HG03571 (cell line): ENCODE measurements at regions not wholly inside any gene's neighbourhood (a gene's known extent, or its start where the extent isn't known, plus 50 kb on each side); places are given as distances from the start of the nearest gene placed in this dataset.

Source experiments
- ATAC-seq: cut with Tn5 transposase; IDR thresholded peaks from one replicate; pipeline ENCODE4 v1.9.1; 2021; ENCODE audit not compliant: unreplicated experiment

DNA sequence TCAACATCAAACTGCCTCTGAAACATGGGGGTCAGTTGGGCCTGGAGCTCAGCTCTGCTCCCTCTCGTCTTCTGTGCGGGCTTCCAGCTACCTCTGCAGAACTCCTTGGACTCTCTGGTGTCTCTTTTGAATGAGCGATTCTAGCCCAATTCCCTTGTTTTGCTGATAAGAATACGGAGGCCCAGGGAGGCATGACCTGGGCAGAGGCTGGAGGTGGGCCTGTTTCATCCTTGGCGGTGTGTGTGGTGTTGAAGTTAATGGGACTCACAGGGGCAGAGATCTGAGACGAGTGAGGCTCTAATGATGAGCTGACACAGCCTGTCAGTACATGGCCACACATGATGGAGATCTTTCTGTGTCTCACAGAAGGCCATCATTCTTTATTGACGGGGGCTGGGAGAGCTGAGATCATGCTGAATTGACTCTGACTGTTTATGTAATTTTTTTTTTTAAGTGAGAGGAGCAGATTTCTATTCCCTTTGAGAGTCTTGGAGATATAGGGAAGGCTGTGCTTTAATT lies 134.5 kb downstream of the URB2 start:
- ATAC-seq = no peak

- no peak for ATAC-seq
Observed at GRCh38 chr1:229762891-229763290, 136.8 kb downstream of the URB2 start.

DNA sequence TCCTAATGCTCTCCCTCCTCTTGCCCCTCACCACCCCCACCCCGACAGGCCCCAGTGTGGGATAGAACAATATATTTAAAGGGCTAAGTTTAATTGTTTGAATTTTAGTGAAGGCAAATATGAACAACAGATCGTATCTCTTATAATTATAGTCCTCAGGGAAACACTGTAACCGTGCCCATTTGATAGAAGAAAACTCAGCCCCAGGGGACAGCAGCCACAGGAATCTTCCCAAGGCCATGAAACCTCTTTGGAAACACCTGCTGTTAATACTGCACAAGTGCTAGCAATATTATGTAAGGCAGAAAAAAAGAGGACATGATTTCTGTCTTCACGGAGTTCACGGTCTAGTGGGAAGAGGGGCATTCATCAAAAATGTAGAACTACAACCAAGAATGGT lies 142.2 kb downstream of the URB2 start:
- no peak for ATAC-seq

- ATAC-seq = no peak
Observed at GRCh38 chr1:229769006-229769405, 143.0 kb downstream of the URB2 start.

GRCh38 chr1:229769809-229770208 lies 143.8 kb downstream of the URB2 start:
- ATAC-seq = no peak

DNA sequence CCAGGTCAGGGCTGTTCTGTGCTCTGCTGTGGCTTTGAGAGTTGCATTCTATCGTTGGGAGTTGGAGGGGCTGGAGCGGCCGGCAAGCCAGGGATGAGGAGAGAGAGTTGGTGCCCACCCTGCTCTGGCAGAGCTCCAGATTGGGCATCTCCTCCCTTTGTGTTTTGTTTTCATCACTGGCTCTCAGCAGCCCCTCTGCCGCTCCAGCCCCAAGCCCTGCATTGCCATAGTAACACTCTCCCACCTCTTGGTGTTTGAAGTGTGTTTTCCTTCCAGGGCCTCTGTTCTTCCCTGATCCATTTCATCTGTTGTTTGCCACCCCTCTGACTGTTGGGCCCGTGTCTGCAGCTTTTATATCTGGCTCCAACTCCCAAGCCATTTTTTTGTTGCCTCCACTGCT lies 152.7 kb downstream of the URB2 start:
- no peak for ATAC-seq

- no peak for ATAC-seq
Observed at GRCh38 chr1:229781453-229781852, 155.4 kb downstream of the URB2 start.

- ATAC-seq = no peak
Observed at GRCh38 chr1:229782469-229782868, 156.4 kb downstream of the URB2 start.

DNA sequence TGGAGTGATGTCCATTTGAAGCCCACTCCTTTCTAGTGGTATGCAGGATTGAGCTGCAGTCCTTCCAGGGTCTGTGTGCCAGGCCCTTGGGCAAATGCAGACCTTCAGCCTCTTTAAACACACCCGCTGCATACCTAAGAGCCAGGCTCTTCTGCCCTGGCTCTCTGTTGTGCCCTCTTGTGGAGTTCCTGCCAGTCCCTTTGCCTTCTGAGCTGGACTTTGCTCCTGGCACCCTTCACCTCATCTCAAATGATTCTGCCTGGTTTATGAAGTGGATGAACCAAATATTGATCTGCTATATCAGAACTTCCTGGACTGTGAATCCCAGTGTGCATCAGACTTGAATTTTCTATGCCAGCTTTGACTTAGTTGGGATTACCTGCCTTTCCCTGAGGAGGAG lies 158.8 kb downstream of the URB2 start:
- no peak for ATAC-seq

- ATAC-seq = no peak
Observed at GRCh38 chr1:229786974-229787610, 161.0 kb downstream of the URB2 start.

DNA sequence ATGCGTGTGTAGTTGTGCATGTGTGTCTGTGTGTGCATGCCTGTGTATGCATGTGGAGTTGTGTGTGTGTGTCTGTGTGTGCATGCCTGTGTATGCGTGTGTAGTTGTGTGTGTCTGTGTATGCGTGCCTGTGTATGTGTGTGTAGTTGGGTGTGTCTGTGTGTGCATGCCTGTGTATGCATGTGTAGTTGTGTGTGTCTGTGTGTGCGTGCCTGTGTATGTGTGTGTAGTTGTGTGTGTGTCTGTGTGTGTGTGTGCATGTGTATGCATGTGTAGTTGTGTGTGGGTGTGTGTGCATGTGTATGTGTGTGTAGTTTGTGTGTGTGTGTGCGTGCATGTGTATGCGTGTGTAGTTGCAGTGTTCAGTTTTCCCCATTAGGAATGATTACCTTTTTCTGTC lies 162.0 kb downstream of the URB2 start:
- ATAC-seq = no peak

DNA sequence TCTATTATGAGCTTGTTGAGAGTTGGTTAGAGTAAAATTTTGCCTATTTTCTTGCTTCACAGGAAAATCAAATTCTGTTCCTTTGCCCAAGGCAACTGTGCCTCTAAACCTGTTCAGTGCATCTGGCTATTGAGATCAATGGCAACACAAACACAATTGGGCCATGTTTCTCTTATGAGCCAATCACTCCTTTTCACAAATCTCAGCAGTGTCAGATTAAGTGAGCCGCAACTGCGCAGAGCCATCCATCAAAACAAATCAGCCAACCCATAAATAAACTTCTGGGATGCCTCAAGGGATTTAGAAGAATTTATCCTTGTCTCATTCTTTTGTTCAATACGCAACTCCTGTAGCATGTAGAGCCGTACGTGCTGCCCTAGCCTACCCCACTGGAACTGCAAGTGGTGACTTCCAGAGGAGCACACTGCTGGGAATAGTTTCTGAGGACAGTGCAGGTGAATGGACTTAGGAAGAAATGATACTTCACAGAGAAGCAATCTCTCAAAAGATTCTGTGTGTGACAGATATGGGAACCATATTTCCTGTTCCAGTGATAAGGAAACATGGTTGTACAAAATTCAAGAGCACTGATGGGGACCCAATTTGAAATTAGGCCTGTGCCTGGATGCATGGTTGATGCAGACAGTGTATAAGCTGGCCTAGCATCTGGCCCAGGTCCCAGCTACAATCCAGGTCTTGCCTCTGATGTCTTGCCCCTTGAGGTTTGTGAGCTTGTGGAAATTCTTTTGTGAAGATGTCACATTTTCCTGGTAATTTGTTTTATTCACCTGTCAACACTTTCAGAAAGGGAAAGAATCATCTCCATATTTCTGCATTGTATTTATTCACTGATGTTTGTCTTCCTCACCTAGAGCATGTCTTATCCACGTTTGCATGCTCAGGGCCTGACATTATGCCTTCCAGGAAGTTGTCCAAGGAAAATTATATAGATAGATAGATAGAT lies 166.2 kb downstream of the URB2 start:
- ATAC-seq = no peak

DNA sequence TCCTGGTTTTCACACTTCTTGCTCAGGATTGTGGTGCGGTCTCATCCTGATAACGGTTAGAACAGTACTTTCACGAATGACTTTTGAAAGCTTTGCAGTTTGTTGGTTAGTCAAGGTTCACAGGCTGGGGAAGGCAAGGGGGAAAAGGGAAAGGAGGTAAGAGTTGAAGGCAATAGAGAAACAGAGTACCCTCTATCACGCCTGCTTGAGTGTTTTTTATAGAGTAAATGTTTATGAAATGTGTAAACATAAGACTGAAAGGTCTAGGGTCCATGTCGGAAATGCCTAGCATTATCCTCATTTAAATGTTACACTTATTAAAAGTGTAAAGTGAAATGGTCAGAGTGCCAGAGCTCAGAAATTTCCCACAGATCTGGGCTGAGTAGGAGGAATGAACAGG lies 167.4 kb downstream of the URB2 start:
- no peak for ATAC-seq

GRCh38 chr1:229798558-229798957 lies 172.5 kb downstream of the URB2 start:
- ATAC-seq = no peak

GRCh38 chr1:229803626-229804217 lies 177.7 kb downstream of the URB2 start:
- ATAC-seq = no peak

- ATAC-seq = no peak
Observed at GRCh38 chr1:229808272-229808671, 182.2 kb downstream of the URB2 start.

- ATAC-seq = no peak
Observed at GRCh38 chr1:229810140-229810539, 184.1 kb downstream of the URB2 start.

GRCh38 chr1:229810961-229811360 lies 184.9 kb downstream of the URB2 start:
- no peak for ATAC-seq

- no peak for ATAC-seq
Observed at GRCh38 chr1:229812148-229812547, 186.1 kb downstream of the URB2 start.

GRCh38 chr1:229812693-229813092 lies 186.6 kb downstream of the URB2 start:
- no peak for ATAC-seq

- no peak for ATAC-seq
Observed at GRCh38 chr1:229815076-229815475, 189.0 kb downstream of the URB2 start.

- ATAC-seq = no peak
Observed at GRCh38 chr1:229815961-229816360, 189.9 kb downstream of the URB2 start.
